NCI-H1930 (cell line): ENCODE measurements at regions not wholly inside any gene's neighbourhood (a gene's known extent, or its start where the extent isn't known, plus 50 kb on each side); places are given as distances from the start of the nearest gene placed in this dataset.

Experiments
- DNase-seq, 2 experiments: peaks; one replicate each; lab custom pipeline; 2025; lab: John Stamatoyannopoulos, UW

DNA sequence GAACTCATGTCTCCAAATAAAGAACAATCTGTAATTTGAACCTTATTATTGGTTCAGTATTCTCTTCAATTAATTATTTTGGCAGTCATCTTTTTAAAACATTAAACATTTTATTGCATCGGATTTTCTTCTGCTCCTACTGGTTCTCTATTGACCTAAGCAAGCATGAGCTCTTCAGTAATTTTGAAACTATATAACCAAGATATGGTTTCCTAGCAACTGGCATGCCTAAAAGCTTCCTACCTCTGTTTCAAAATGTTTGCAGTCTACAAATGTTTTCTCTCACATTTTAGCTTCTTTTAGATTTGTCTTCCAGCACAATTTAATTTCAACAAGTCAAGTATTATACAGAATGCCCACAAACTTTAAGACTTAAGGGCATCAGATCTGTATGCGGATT is 371.3 kb downstream of the GPM6A start:
- DNase-seq = no peak

DNA sequence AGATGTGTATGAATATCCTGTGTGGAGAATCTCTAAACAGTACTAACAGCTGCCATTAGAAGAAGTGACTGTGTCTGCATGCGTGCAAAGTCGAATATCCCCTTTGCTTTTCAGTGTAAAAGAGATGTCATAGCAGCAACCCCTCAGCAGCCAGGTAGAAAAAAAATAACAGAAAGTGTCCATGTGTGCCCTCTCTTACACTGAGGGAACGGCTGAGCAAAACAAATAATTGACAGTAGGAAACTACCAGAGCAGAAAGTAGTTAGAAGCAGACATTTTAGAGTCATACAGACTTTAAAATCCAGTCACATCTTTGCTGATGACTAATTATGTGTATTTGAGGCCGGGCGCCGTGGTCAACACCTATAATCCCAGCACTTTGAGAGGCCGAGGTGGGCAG is 370.8 kb downstream of the GPM6A start:
- DNase-seq = no peak

DNA sequence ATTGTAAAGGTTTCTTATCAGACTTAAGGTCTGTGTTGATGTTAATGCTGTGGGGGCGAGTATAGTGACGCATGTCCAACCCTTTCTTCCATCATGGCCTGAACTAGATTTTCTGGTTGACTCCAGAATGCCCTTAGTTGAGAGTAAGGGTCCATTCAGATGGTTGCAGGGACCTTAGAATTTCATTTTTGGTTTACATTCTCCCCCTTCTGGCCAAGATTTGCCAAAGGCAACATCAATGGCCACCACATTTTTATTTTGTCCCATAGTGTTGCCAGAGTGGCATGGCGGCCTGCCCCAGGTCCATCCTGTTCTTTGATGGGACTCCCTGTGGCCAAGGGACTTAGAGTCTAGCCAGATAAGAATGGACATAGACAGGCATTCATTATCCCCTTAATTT is 368.5 kb downstream of the GPM6A start:
- no peak for DNase-seq

DNA sequence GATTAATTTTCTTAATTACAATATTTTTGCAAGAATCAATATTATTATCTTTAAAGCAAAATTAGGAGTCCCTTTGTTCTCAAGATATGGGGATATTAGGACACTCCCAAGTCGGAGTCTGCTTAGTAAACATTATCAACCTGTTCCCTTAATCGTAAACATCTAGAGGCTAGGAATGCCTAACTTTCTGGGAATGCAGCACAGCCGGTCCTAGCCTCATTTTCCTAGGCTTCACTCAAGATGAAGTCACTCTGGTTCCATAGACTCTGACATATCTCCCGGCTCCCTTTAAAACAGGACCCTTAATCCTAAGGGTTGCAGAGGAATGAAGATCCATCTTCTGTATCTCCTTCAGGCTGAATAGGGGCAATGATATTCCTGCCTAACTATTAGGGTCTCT is 367.6 kb downstream of the GPM6A start:
- no peak for DNase-seq

DNA sequence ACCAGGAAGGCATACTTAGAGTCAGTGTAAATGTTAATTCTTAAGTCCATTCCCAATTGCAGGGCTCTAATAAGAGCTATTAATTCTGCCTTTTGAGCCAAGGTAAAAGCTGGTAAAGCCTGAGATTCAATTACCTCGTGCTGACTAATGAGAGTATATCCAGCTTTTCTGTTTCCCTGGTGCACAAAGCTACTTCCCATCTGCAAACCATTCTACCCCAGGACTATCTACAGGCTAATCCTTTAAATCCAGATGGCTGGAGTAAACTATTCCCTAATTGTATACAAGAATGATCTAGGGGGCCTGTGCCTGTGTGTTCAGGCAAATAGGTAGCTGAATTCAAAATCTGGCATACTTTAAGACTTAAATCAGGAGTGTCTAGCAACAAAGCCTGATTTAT is 365.0 kb downstream of the GPM6A start:
- no peak for DNase-seq

DNA sequence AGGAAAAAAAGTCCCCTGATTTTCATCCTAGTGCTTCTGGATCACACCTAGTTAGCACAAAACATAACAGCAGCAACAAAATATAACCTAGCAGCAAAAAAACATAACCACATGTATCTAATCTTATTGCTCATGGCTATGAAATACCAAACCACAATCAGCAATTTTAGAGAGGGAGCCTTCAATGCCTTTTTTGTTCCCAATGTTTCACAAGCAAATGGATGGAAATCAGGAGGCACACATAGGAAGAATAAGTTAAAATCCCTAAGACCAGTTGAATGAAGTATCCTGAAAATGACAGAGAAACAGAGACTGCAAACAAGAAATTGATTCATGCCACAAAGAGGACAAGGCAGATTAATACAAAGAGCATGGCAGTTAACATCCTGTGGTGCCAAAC is 361.6 kb downstream of the GPM6A start:
- no peak for DNase-seq

DNA sequence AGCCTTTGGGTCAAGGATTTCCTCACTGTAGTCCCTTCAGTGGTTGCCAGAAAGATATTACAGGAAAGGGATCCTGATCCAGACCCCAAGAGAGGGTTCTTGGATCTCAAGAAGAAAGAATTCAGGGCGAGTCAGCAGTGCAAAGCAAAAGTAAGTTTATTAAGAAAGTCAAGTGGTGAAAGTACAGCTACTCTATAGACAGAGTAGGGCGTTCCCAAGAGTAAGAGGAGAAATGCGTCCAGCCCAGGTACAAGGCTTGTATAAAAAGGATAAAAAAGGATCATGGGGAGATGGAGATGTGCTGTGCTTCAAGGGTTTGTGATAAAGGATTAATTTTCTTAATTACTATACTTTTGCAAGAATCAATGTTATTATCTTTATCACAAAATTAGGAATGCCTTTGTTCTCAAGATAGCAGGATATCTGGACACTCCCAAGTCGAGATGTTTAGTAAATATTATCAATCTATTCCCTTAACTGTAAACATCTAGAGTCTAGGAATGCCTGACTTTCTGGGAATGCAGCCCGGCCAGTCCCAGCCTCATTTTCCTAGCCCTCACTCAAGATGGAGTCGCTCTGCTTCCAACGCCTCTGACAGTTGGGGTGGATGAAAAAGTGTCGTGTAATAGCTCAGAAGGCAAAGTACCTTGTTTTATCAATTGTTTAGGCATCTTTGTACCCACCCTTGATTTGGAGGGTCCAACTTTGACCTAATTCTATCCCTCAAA is 360.7 kb downstream of the GPM6A start:
- DNase-seq = no peak

DNA sequence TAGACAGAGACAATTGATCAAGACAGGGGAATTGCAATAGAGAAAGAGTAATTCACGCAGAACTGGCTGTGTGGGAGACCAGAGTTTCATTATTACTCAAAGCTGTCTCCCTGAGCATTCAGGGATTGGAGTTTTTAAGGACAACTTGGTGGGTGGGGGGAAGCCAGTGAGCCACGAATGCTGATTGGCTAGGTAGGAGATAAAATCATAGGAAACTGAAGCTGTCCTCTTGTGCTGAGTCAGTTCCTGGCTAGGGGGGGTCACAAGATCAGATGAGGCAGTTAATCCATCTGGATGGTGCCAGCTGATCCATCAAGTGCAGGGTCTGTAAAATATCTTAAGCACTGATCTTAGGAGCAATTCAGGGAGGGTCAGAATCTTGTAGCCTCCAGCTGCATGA is 358.6 kb downstream of the GPM6A start:
- DNase-seq = no peak

DNA sequence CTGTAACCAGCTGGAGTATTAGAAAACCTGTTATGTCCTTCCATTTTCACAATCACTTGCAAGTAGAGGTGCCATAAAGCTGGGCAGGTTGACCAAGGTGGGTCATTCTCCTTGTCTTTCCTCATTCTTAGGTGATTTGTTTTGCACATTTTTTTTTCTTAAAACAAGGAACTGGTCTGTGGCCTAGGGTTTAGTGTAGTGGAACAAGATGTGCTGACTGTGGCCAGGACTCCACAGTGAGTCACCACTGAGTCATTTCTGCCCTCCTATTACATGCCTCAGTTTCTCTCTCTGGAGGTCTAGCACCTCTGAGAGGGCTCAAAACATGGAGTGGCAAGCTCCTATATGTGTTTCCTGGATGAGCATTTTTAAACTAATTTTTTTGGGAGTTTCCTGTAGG is 355.9 kb downstream of the GPM6A start:
- no peak for DNase-seq

DNA sequence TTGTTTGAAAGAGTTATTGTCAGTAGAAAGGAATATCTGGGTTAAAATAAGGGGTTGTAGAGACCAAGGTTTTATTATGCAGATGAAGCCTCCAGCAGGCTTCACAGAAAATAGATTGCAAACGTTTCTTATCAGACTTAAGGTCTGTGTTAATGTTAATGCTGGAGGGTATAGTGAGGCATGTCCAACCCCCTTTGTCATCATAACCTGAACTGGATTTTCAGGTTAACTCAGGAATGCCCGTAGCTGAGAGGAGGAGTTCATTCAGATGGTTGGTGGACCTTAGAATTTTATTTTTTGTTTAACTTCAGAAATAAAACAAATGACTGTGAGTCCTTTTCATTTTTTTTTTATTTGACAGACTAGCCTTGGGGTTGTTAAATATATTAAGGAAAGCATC is 354.1 kb downstream of the GPM6A start:
- DNase-seq = no peak

DNA sequence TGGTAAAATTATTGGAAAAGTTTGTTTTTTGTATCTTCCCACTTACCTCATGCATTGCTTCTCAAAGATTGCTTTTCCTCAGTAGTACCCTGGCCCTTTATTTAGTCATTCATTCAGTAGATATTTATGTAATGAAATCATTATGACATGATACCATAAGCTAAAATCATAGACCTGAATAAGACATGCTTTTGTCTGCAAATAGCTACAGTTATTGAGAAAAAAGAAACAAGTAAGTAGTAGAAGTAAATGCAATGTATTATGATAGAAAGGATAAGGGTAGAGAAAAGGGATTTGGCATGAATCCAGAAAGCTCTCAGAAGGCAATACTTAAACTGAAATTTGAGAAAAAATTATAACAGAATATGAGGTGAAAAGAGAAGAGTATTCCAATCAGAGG is 352.5 kb downstream of the GPM6A start:
- DNase-seq = no peak

DNA sequence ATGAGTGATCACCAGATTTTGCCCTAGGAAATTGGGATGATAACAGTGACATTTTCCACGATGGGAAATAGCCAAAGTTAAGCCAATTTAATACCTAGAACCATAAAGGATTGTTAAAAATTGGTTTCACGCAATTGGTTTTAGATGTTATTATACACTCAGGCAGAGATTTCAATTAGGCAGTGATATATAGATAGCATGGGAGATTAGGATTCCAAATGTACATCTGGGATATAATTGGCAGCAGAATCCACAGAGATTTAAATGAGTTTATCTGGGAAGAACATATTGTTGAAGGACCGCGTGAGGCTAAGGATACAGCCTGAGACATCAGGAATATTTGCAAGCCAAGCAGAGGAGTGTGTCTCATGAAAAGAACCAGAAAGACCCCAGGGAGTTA is 351.6 kb downstream of the GPM6A start:
- no peak for DNase-seq

DNA sequence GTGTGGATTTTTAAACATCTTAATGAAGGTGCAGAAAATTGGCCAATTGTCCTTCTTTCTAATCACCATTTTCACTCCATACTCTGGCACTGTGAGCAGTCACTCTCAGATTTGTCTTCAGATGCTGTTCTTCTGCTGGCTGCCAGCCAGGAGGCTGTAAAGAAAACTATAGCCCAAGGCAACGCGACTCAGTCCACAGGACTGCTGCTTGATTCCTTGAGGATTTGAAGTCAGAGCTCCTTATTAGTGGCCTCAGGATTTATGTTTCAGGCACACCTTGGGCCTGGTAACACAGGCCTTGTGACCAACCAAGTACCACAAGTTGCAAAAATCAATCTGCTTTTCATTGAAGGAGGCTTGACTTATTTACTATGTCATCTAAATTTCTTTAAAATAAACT is 342.6 kb downstream of the GPM6A start:
- no peak for DNase-seq

DNA sequence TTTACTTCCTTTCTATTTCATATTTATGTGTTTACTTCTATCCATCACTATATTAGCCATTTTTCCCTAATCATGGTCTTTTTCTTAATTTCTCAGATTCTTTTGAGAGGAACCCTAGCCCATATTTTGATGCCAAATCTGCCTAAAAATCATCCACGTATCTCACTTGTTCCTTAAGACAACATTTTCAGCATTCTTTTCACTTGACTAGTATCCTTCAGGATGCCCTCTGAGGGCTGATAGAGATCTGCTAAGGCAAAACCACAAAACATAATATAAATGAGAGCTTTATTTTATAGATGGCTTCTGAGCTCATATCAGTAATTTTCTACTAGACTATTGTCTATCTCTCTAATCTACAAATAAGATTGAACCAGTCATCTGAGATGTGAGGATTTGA is 341.9 kb downstream of the GPM6A start:
- no peak for DNase-seq

DNA sequence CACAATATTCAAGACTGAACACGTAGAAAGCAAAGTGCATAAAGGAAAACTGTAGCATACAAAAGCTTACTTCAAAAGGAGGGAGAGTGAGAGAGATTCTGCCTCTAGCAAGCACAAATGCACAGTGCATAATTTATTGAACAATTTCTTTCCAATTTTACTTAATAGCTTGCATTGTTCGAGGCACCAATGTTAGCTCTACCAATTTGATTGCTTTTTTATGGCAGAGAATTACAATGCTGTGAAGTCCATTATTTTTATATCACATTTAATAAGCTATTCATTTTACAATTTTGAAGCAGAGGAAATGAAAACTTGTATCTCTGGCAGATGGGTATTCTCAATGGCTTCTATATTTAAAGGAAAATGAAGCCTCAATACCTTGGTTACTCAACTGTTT is 331.7 kb downstream of the GPM6A start:
- peak in 1 of 2 experiments; percentile 17 for DNase-seq

DNA sequence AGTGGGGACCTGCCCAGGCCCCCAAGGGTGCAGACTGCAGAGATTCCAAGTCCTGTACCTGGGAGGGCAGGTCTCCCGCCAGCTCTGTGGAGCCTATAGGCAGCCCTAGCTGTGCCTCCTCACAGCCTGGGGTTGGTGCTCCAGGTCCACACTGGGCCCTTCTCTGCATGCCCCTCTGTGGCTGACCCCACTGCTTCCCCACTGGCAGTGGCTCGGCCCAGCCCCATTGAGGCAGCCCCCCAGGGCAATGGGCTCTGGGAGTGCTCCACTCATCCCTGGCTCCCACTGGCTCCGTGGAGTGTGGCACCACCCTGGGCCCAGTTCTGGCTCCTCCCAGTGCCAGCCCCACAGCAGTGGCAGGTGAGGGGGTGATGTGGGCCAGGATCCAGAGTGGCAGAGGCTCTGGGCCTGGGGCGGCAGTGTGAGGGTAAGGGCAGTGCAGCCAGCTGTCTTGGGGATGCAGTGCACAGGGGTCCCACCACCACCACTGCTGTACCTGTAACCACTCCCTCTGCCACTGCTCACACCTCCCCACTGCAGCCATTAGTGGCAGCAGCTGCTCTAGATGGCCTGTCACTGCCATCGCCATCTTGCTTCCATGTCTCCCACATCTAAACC is 312.2 kb downstream of the GPM6A start:
- DNase-seq = no peak

DNA sequence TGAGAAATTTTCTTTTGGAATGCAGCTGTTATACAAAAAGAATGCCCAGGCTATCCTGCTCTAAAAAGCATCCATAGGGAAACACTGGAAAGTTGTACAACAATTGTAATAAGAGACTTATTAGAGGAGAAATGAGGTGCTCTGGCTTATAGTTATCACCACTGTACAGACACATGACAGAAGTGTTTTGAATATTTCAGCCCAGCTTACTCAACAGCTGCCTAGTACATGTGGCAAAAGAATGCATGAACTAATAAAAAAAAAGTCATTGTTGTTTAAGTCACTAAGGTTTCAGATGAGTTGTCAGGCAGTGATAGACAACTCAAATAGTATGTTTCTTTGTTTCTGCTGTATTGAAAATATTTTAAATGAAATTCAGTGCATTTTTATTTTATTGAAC is 307.7 kb downstream of the GPM6A start:
- no peak for DNase-seq

DNA sequence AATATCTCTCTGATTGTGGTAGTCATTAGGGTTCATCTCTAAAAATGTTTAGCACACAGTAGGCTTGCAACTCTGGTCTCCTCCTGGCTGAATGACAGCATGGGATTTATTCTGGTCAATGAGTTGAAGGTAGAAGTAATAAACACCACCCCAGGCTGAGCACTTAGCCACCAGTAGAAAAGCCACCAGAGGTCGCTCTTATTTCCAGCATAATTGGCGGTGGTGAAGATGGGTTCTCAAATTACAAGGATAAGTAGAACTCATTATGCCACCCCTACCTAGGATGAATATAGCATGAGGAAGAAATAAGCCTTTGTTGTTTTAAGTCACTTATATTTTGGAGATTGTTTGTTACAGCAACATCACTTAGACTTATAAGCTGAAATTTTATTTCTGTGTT is 302.7 kb downstream of the GPM6A start:
- DNase-seq = no peak

DNA sequence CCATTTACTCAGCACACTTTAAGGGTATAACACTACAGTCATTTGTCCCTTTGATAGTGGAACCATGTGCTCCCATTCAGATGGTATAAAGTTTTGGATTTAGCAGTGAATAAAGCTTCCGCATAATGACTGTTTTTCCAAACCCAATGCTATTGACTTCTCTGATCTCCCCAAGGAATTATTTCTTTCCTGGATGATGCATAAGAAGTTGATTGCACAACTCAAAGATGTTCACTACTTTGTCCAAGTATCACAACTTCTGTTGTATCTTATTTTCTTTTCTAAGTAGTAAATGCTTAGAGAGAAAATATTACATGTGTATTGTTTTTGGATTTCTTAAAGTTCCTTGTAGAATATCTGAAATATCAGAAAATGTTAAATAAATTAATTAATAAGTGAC is 300.2 kb downstream of the GPM6A start:
- no peak for DNase-seq

DNA sequence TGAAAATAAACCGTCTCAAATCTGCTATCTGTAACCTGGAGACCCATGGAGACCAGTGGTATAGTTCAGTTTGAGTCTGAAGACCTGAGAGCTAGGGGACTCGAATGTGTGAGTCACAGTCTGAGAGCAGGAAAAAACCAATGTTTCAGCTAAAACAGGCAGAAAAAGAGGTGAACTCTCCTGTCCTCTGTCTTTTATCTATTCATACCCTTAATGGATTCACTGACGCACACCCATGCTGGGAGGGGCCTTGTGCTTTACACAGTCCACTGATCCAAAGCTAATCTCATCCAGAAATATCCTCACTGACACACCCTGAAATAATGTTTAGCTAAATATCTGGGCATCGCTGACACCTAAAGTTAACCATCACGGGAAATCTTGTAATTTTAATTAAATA is 297.9 kb downstream of the GPM6A start:
- DNase-seq = no peak

DNA sequence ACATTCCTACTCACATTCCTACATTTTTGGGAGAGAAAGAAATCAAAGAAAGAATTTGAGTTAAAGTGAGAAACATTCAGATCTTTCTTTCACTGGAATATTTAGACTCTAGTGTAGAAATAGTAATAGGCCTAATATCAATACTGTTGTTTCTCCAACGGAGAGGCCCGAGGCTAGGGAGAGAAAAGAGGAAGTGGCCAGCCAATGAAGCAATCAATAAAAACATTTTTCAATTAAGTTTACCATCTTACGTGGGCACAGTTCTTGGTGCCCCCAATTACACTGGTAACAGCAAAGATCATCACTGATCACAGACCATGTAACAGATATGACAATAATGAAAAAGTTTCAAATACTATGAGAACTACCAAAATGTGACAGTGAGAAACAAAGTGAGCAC is 281.4 kb downstream of the GPM6A start:
- no peak for DNase-seq

DNA sequence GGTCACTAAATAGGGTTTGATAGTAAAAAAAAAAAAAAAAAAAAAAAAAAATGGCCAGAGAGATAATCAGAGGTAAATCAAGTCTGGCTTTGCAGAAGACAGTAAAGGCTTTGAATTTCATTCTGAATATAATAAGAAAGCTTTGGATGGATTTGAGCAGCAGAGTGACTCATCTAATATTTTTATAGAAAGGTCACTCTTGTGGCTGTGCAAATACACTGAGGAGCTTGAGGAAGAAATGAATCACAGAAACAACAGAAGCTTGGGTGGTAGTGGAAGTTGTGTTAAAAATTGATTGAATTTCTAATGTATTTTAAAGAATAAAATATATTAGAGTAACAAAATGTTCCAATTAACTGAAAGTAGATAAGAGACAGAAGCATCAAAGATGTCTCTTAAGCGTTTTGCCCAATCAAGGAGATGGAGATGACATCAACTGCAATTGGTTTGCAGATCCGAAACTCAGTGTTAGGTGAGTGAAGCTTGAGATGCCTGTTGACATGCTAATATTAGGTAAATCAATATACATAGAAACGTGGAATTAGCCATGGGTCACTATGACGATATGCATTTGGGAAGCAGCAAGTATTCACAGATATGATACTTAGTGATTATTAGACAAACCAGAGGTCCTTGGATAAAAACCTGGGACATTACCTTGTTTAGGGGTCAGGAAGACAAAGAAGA is 280.5 kb downstream of the GPM6A start:
- DNase-seq = no peak

DNA sequence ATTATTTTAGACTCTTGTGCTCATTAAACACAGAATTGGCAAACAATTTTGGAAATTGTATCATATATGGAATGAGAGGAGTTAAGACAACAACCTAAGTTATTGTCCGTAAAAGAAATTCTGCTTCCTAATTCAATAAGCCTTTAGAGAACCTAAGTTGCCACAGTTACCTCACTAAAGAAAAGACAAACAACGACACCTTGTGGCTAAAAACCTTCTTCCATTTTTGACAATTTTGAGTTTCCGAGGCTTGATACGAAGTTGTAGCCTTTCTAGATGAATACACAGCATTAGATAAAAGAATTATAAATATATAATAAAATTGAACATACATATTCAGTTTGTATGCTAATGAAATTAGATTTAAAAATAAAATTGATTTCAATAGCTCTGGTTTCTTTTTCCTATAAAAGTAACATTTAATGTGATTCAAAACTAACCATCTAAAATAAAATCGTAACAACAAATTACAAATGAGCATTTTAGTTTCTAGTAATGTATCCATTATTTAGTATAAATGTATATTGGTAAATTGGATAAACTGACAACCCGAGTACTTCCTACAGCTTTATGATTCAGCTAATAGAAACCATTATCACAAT is 275.1 kb downstream of the GPM6A start:
- peak; percentile 22 to 41 for DNase-seq
